ENCODE measurements at regions not wholly inside any gene's neighbourhood (a gene's known extent, or its start where the extent isn't known, plus 50 kb on each side); places are given as distances from the start of the nearest gene placed in this dataset.
"Not testable (repeated sequence)": the region's sequence is repeated elsewhere in the genome, so short reads cannot be mapped to it uniquely, and the experiment has no call there.

- H3K4me1 Mint-ChIP-seq, result peaks cover 20% of the 10 kb centered on the region
- H3K36me3 Mint-ChIP-seq (ENCODE audit: low read depth), result no peaks in the 10 kb centered on the region
- H3K4me3 Mint-ChIP-seq, result peak overlapping the region in 1 of 3 experiments; percentile 0
- H3K27ac Mint-ChIP-seq, result peak overlapping the region in 1 of 3 experiments; percentile 89
- H3K27me3 Mint-ChIP-seq (ENCODE audit: low read depth), result peaks cover 77% of the 10 kb centered on the region
- H3K9me3 Mint-ChIP-seq, result peaks cover 3% of the 10 kb centered on the region
- TF ChIP-seq CTCF (IDR thresholded peaks at IDR 0.05; ENCODE audit: unreplicated experiment in 3 of 3), result no peak
Measured at GRCh38 chr2:238773472-238773871, 74.4 kb upstream of the TWIST2 start.

GRCh38 chr2:238774071-238774470 lies 73.8 kb upstream of the TWIST2 start:
- peaks cover 71% of the 10 kb centered on the region for H3K27me3 Mint-ChIP-seq (ENCODE audit: low read depth)

DNA sequence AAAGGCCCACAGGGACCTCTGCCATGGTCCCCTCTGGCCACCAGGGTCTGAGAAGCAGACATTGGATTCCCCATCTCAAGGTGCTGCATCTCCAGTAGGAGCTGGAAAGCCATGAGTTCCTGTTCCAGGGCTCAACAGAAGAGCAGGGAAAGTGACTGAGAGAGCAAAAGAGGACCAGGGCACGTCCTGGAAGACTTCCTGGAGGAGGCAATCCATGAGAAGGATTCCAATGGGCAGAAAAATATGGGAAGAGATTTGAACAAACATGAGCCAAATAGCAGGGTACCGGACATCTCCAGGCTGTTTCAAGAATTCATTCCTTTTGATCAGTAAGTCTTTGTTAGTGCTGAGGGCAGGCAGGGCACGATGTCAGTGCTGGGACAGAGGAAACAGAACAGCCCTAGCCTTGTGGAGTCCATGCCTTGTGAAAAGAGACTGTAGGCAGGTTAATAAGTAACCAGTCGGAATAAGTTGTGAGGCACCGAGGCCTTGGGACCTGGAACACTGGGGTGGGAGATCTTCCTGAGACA lies 72.8 kb upstream of the TWIST2 start:
- Mint-ChIP-seq H3K9me3 (peaks cover 3% of the 10 kb centered on the region), H3K4me3 (no peak overlapping the region), H3K27me3 (ENCODE audit: low read depth) (peaks cover 61% of the 10 kb centered on the region), H3K36me3 (ENCODE audit: low read depth) (no peaks in the 10 kb centered on the region), H3K27ac (no peak overlapping the region), H3K4me1 (peaks cover 20% of the 10 kb centered on the region)
- TF ChIP-seq CTCF (IDR thresholded peaks at IDR 0.05; ENCODE audit: unreplicated experiment in 3 of 3), result no peak

More at GRCh38 chr2:238774071-238774470, 73.8 kb upstream of the TWIST2 start:
- peak overlapping the region in 1 of 3 experiments; percentile 18 for H3K4me3 Mint-ChIP-seq
- TF ChIP-seq CTCF (IDR thresholded peaks at IDR 0.05; ENCODE audit: unreplicated experiment in 3 of 3), result no peak
- peaks cover 3% of the 10 kb centered on the region for H3K9me3 Mint-ChIP-seq
- H3K4me1 Mint-ChIP-seq, result peaks cover 20% of the 10 kb centered on the region
- peak overlapping the region in 2 of 3 experiments; percentile 58 to 89 for H3K27ac Mint-ChIP-seq
- no peaks in the 10 kb centered on the region for H3K36me3 Mint-ChIP-seq (ENCODE audit: low read depth)

DNA sequence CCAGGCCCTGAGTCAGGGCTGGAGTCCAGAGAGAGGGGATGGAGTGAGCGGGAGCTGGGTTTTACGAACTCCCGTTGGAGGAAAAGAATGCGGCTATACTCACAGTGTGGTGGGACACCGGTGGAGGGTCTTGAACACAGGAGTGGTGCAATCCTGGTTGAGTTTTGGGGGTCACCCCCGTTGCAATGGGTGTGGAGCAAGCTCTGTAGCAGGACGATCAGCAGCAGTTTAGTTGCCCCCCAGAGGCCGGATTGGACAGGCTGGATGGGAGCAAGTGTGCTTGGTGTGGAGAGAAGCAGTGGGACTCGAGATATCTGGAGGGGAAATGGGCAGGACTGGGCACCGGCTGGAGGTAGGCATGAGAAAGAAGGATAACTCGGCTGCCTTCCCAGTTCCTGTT lies 72.3 kb upstream of the TWIST2 start:
- Mint-ChIP-seq H3K27ac (no peak overlapping the region), H3K27me3 (ENCODE audit: low read depth) (peaks cover 55% of the 10 kb centered on the region), H3K4me1 (peaks cover 20% of the 10 kb centered on the region), H3K4me3 (no peak overlapping the region), H3K9me3 (peaks cover 3% of the 10 kb centered on the region), H3K36me3 (ENCODE audit: low read depth) (no peaks in the 10 kb centered on the region)
- TF ChIP-seq CTCF (IDR thresholded peaks at IDR 0.05; ENCODE audit: unreplicated experiment in 3 of 3), result no peak

DNA sequence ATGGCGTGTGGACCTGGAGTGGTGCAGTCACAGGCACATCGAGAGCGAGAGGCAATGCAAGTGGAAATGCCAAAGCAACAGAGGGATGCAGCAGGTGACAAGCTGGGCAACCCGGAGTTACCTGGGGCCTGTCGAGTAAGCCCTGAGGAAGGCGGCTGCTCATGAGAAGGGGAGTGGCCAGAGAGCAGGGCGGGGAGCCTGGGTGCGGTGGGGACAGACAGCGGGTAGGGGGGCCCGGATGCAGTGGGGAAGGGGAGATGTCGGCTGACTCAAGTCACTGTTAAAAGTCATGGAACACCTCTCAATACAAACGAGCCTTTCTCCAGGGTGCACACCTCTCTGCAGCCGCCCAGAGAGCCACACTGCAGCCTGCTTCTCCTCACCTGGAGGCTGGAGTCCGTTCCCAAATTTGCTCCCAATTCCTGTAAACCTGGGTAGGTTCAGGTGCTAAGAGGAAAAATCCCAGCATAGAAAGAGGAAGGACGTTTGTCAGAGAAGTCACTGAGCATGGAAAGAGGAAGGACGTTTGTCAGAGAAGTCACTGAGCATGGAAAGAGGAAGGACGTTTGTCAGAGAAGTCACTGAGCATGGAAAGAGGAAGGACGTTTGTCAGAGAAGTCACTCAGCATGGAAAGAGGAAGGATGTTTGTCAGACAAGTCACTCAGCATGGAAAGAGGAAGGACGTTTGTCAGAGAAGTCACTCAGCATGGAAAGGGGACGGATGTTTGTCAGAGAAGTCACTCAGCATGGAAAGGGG lies 71.7 kb upstream of the TWIST2 start:
- no peaks in the 10 kb centered on the region for H3K36me3 Mint-ChIP-seq (ENCODE audit: low read depth)

GRCh38 chr2:238776761-238777046 lies 71.2 kb upstream of the TWIST2 start:
- H3K27ac Mint-ChIP-seq; H3K4me3 Mint-ChIP-seq; H3K9me3 Mint-ChIP-seq; H3K36me3 Mint-ChIP-seq (ENCODE audit: low read depth): not testable (repeated sequence)
- H3K4me1 Mint-ChIP-seq, result peaks cover 16% of the 10 kb centered on the region
- H3K27me3 Mint-ChIP-seq (ENCODE audit: low read depth), result peaks cover 52% of the 10 kb centered on the region

More for the DNA sequence above, 71.7 kb upstream of the TWIST2 start:
- H3K9me3 Mint-ChIP-seq, result peaks cover 6% of the 10 kb centered on the region
- peaks cover 20% of the 10 kb centered on the region for H3K4me1 Mint-ChIP-seq
- TF ChIP-seq CTCF (IDR thresholded peaks at IDR 0.05; ENCODE audit: unreplicated experiment in 3 of 3), result no peak
- H3K27ac Mint-ChIP-seq, result no peak overlapping the region
- H3K27me3 Mint-ChIP-seq (ENCODE audit: low read depth), result peaks cover 54% of the 10 kb centered on the region
- no peak overlapping the region for H3K4me3 Mint-ChIP-seq
